ENCODE measurements at regions not wholly inside any gene's neighbourhood (a gene's known extent, or its start where the extent isn't known, plus 50 kb on each side); places are given as distances from the start of the nearest gene placed in this dataset.

GRCh38 chr1:69410893-69411292 lies 156.8 kb upstream of the LRRC7 start:
- TF ChIP-seq RAD21 (IDR thresholded peaks at IDR 0.05; ENCODE audit: low read length) = no peak
- TF ChIP-seq FOXJ3 (CRISPR knock-in tag; IDR thresholded peaks at IDR 0.05) = no peak
- no peak for TF ChIP-seq CHD2 (IDR thresholded peaks at IDR 0.05; ENCODE audit: low read length, partially characterized antibody)
- TF ChIP-seq, protein P1, sequence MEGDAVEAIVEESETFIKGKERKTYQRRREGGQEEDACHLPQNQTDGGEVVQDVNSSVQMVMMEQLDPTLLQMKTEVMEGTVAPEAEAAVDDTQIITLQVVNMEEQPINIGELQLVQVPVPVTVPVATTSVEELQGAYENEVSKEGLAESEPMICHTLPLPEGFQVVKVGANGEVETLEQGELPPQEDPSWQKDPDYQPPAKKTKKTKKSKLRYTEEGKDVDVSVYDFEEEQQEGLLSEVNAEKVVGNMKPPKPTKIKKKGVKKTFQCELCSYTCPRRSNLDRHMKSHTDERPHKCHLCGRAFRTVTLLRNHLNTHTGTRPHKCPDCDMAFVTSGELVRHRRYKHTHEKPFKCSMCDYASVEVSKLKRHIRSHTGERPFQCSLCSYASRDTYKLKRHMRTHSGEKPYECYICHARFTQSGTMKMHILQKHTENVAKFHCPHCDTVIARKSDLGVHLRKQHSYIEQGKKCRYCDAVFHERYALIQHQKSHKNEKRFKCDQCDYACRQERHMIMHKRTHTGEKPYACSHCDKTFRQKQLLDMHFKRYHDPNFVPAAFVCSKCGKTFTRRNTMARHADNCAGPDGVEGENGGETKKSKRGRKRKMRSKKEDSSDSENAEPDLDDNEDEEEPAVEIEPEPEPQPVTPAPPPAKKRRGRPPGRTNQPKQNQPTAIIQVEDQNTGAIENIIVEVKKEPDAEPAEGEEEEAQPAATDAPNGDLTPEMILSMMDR (IDR thresholded peaks at IDR 0.05) = no peak

Measured in SK-N-SH (cell line).